ENCODE measurements at regions not wholly inside any gene's neighbourhood (a gene's known extent, or its start where the extent isn't known, plus 50 kb on each side); places are given as distances from the start of the nearest gene placed in this dataset.
A peak's percentile ranks its signal among the peaks of the same experiment; 100 is the strongest.
"Not testable (repeated sequence)": the region's sequence is repeated elsewhere in the genome, so short reads cannot be mapped to it uniquely, and the experiment has no call there.

GRCh38 chr16:33583702-33584101 is 124.3 kb downstream of the TP53TG3F start:
- ATAC-seq; DNase-seq; intact Hi-C loops (cut with DNase I, micrococcal nuclease): not testable (repeated sequence)

GRCh38 chr16:33588589-33588988 is 129.2 kb downstream of the TP53TG3F start:
- ATAC-seq; DNase-seq; intact Hi-C loops (cut with DNase I, micrococcal nuclease): not testable (repeated sequence)

GRCh38 chr16:33593344-33593743 is 133.9 kb downstream of the TP53TG3F start:
- not testable (repeated sequence) for ATAC-seq

GRCh38 chr16:33595074-33595473 is 135.7 kb downstream of the TP53TG3F start:
- ATAC-seq; DNase-seq; intact Hi-C loops (cut with DNase I, micrococcal nuclease): not testable (repeated sequence)

More at GRCh38 chr16:33593344-33593743, 133.9 kb downstream of the TP53TG3F start:
- intact Hi-C loops (cut with DNase I, micrococcal nuclease); DNase-seq: not testable (repeated sequence)

GRCh38 chr16:33601029-33601428 is 141.6 kb downstream of the TP53TG3F start:
- DNase-seq; ATAC-seq; intact Hi-C loops (cut with DNase I, micrococcal nuclease): not testable (repeated sequence)

- intact Hi-C loops (cut with DNase I, micrococcal nuclease); DNase-seq; ATAC-seq: not testable (repeated sequence)
Observed at GRCh38 chr16:33623535-33624077, 164.2 kb downstream of the TP53TG3F start.

GRCh38 chr16:33628895-33629294 is 169.5 kb downstream of the TP53TG3F start:
- ATAC-seq; DNase-seq; intact Hi-C loops (cut with DNase I, micrococcal nuclease): not testable (repeated sequence)

- ATAC-seq; intact Hi-C loops (cut with DNase I, micrococcal nuclease): not testable (repeated sequence)
Observed at GRCh38 chr16:33631713-33632112, 172.3 kb downstream of the TP53TG3F start.

GRCh38 chr16:33634057-33634456 is 174.6 kb downstream of the TP53TG3F start:
- intact Hi-C loops (cut with DNase I, micrococcal nuclease); DNase-seq; ATAC-seq: not testable (repeated sequence)

More at GRCh38 chr16:33631713-33632112, 172.3 kb downstream of the TP53TG3F start:
- not testable (repeated sequence) for DNase-seq

- ATAC-seq; intact Hi-C loops (cut with DNase I, micrococcal nuclease); DNase-seq: not testable (repeated sequence)
Observed at GRCh38 chr16:33636760-33637159, 177.3 kb downstream of the TP53TG3F start.

- ATAC-seq; intact Hi-C loops (cut with DNase I, micrococcal nuclease); DNase-seq: not testable (repeated sequence)
Observed at GRCh38 chr16:33643270-33643669, 183.9 kb downstream of the TP53TG3F start.

GRCh38 chr16:33643698-33644381 is 184.4 kb downstream of the TP53TG3F start:
- ATAC-seq; DNase-seq; intact Hi-C loops (cut with DNase I, micrococcal nuclease): not testable (repeated sequence)

GRCh38 chr16:33646386-33646785 is 187.0 kb downstream of the TP53TG3F start:
- intact Hi-C loops (cut with DNase I, micrococcal nuclease); DNase-seq; ATAC-seq: not testable (repeated sequence)

- intact Hi-C loops (cut with DNase I, micrococcal nuclease); DNase-seq; ATAC-seq: not testable (repeated sequence)
Observed at GRCh38 chr16:33655756-33656155, 196.3 kb downstream of the TP53TG3F start.

- intact Hi-C loops (cut with DNase I, micrococcal nuclease); DNase-seq: not testable (repeated sequence)
- peak; percentile 73 for ATAC-seq
Observed at GRCh38 chr16:33656394-33656793, 197.0 kb downstream of the TP53TG3F start.

- intact Hi-C loops (cut with DNase I, micrococcal nuclease); DNase-seq; ATAC-seq: not testable (repeated sequence)
Observed at GRCh38 chr16:33657717-33658116, 198.3 kb downstream of the TP53TG3F start.

- DNase-seq; ATAC-seq; intact Hi-C loops (cut with DNase I, micrococcal nuclease): not testable (repeated sequence)
Observed at GRCh38 chr16:33680791-33681190, 221.4 kb downstream of the TP53TG3F start.

- DNase-seq = not testable (repeated sequence)
Observed at GRCh38 chr16:33700320-33700719, 240.9 kb downstream of the TP53TG3F start.

GRCh38 chr16:33706845-33707590 is 247.6 kb downstream of the TP53TG3F start:
- ATAC-seq; intact Hi-C loops (cut with DNase I, micrococcal nuclease); DNase-seq: not testable (repeated sequence)

More at GRCh38 chr16:33700320-33700719, 240.9 kb downstream of the TP53TG3F start:
- intact Hi-C loops (cut with DNase I, micrococcal nuclease); ATAC-seq: not testable (repeated sequence)

All from left colon (tissue), 2 donors.